Endothelial cell of umbilical vein (primary cell): ENCODE measurements at regions not wholly inside any gene's neighbourhood (a gene's known extent, or its start where the extent isn't known, plus 50 kb on each side); places are given as distances from the start of the nearest gene placed in this dataset.

Experiments
- CTCF ChIP-seq, 2 donors: IDR thresholded peaks; 1 replicate in 1 of 2; 2 replicates in 1 of 2; pipeline ENCODE4 v1.5.1; 2011; ENCODE audit warnings: low read length in 2 of 2, mild to moderate bottlenecking in 2 of 2, moderate library complexity in 2 of 2, control low read depth in 1 of 2, inconsistent platforms in 1 of 2, low read depth in 1 of 2; ENCODE audit not compliant: insufficient read depth in 1 of 2; ENCODE audit errors: extremely low read depth in 1 of 2
- EZH2 ChIP-seq: IDR thresholded peaks from 2 replicates; pipeline ENCODE4 v1.6.1; 2012; ENCODE audit warnings: borderline replicate concordance, low read depth, mild to moderate bottlenecking, moderate library complexity, low read length, inconsistent platforms; ENCODE audit not compliant: severe bottlenecking
- FOS ChIP-seq: IDR thresholded peaks from 2 replicates; pipeline ENCODE4 v1.6.1; 2011; ENCODE audit warnings: mild to moderate bottlenecking, low read length, moderate library complexity, borderline replicate concordance; ENCODE audit not compliant: insufficient read depth
- JUN ChIP-seq: IDR thresholded peaks from 2 replicates; pipeline ENCODE4 v1.6.1; 2011; ENCODE audit warnings: borderline replicate concordance, low read depth; ENCODE audit not compliant: insufficient read length, insufficient read depth
- MAX ChIP-seq: IDR thresholded peaks from 2 replicates; pipeline ENCODE4 v1.6.1; 2011; ENCODE audit not compliant: insufficient read depth, insufficient read length
- MYC ChIP-seq: IDR thresholded peaks from one replicate; pipeline ENCODE4 v1.6.1; 2011; ENCODE audit warnings: mild to moderate bottlenecking, low read depth, low read length
- POLR2A ChIP-seq: IDR thresholded peaks from 2 replicates; pipeline ENCODE4 v1.6.1; 2012; ENCODE audit warnings: low read depth, mild to moderate bottlenecking, control low read depth, low read length

DNA sequence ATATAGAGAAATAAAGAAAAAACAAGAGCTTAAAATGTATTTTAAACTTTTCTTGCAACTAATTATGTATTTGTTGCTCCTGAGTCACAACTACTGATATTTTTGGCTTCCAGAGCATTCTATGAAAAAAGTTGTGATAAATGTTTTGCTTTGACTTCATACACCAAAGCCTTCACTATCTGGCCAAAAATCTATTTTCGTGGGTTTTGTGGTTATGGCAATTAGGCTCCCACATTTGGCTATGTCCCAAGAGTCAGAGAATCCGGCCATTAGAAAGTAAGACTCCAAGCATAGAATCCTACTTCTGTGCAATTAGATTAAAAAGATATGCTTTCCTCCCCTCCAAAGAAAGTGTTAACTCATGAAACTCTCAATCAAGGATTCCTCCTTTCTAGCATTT lies 1456.1 kb upstream of the ACVR2A start:
- TF ChIP-seq CTCF (IDR thresholded peaks at IDR 0.05; ENCODE audit: extremely low read depth in 1 of 2, insufficient read depth in 1 of 2, low read depth in 1 of 2, low read length in 2 of 2) (no peak), FOS (no peak), JUN (no peak), EZH2 (no peak), MYC (no peak), MAX (no peak), POLR2A (no peak)
